HCT116 (cell line): ENCODE measurements at regions not wholly inside any gene's neighbourhood (a gene's known extent, or its start where the extent isn't known, plus 50 kb on each side); places are given as distances from the start of the nearest gene placed in this dataset.

Source experiments
- ATAC-seq: fragments of 200-7000 bp; cut with Tn5 transposase; 2 replicates; pipeline ENCODE4 v1.9.1; 2020; ENCODE audit warnings: mild to moderate bottlenecking, moderate library complexity
- BruUV-seq: library from RNA; stranded (reverse); fragments of 400-500 nt; replicated peaks from 2 replicates; lab custom pipeline; 2021; lab: Mats Ljungman, UMichigan
- CTCF ChIA-PET: fragments of 300-600 bp; sonication (Branson Sonifier 250); formaldehyde crosslinking; loops from one replicate; lab custom pipeline; 2021; ENCODE audit warnings: antibody characterized with exemption; lab: Charles Lee
- POLR2A ChIA-PET: fragments of 300-600, 350-600 bp; sonication (Branson Sonifier 250); formaldehyde crosslinking; loops from one replicate; lab custom pipeline; 2021; ENCODE audit warnings: antibody characterized with exemption; lab: Charles Lee
- RAD21 ChIA-PET, 2 experiments: fragments of 300-600 bp; sonication (Branson Sonifier 250); formaldehyde crosslinking; loops; one replicate each; lab custom pipeline; 2023; ENCODE audit warnings: low total read pairs in 2 of 2; ENCODE audit not compliant: uncharacterized antibody in 2 of 2, unreplicated experiment in 2 of 2, low non-redundant PET in 1 of 2; lab: Charles Lee
- DNase-seq: peaks from one replicate; pipeline ENCODE4 v3.0.0-alpha.2; 2010; ENCODE audit warnings: low read depth, low spot score
- H2AFZ ChIP-seq: fragments of 200-600 bp; shearing (Covaris generic), sonication (generic); 2 replicates; pipeline ENCODE4 v1.6.1; 2017; ENCODE audit warnings: low read depth, mixed run types, mixed read lengths, antibody characterized with exemption, low read length; ENCODE audit not compliant: poor library complexity, severe bottlenecking
- H3K27ac ChIP-seq: 2 replicates; pipeline ENCODE4 v1.5.1; 2012; ENCODE audit warnings: low read depth, low read length
- H3K27me3 ChIP-seq: fragments of 200-600 bp; sonication (generic); 2 replicates; pipeline ENCODE4 v1.6.1; 2016; ENCODE audit warnings: mixed run types, low read length, mixed read lengths; ENCODE audit not compliant: insufficient read depth
- H3K36me3 ChIP-seq, 2 experiments: fragments of 200-500 bp in 1 of 2; fragments of 200-600 bp in 1 of 2; sonication (Bioruptor generic) in 1 of 2; sonication (generic) in 1 of 2; 2 replicates each; pipeline versions ENCODE4 v1.5.1 to v1.6.1; 2014 to 2016; ENCODE audit warnings: low read length in 2 of 2, inconsistent platforms in 1 of 2, mixed read lengths in 1 of 2, mixed run types in 1 of 2; ENCODE audit not compliant: insufficient read depth in 2 of 2, control insufficient read depth in 1 of 2
- H3K4me1 ChIP-seq, 2 experiments: fragments of 200-600 bp in 1 of 2; sonication (generic) in 1 of 2; 2 replicates each; pipeline versions ENCODE4 v1.5.1 to v1.6.1; 2012 to 2017; ENCODE audit warnings: low read length in 2 of 2, inconsistent platforms in 1 of 2, mild to moderate bottlenecking in 1 of 2, mixed read lengths in 1 of 2, mixed run types in 1 of 2, moderate library complexity in 1 of 2; ENCODE audit not compliant: insufficient read depth in 2 of 2, control insufficient read depth in 1 of 2
- H3K4me2 ChIP-seq: fragments of 200-600 bp; sonication (generic); 2 replicates; pipeline ENCODE4 v1.6.1; 2017; ENCODE audit warnings: mixed run types, low read length, mixed read lengths
- H3K4me3 ChIP-seq, 2 experiments: fragments of 200-600 bp in 1 of 2; sonication (generic) in 1 of 2; replicated peaks in 1 of 2; 2 replicates each; pipeline ENCODE4 v1.5.1; 2011 to 2016; ENCODE audit warnings: low read length in 2 of 2, control low read depth in 1 of 2, low read depth in 1 of 2, mild to moderate bottlenecking in 1 of 2, mixed read lengths in 1 of 2, mixed run types in 1 of 2
- H3K79me2 ChIP-seq: fragments of 200-600 bp; sonication (generic); 2 replicates; pipeline ENCODE4 v1.6.1; 2017; ENCODE audit warnings: mild to moderate bottlenecking, mixed run types, low read length, moderate library complexity, mixed read lengths; ENCODE audit not compliant: insufficient read depth
- H3K9ac ChIP-seq: fragments of 200-600 bp; sonication (generic); 2 replicates; pipeline ENCODE4 v1.6.1; 2016; ENCODE audit warnings: low read length, mixed read lengths
- H3K9me2 ChIP-seq: fragments of 200-600 bp; sonication (generic), shearing (Covaris generic); 2 replicates; pipeline ENCODE4 v1.6.1; 2017; ENCODE audit warnings: mixed run types, mild to moderate bottlenecking, moderate library complexity; ENCODE audit not compliant: insufficient read depth
- H3K9me3 ChIP-seq, 2 experiments: fragments of 200-500 bp in 1 of 2; fragments of 200-600 bp in 1 of 2; sonication (Bioruptor generic) in 1 of 2; sonication (generic) in 1 of 2; 2 replicates each; pipeline ENCODE4 v1.6.1; 2014 to 2017; ENCODE audit warnings: low read length in 2 of 2, mixed read lengths in 2 of 2, inconsistent platforms in 1 of 2, low read depth in 1 of 2, mild to moderate bottlenecking in 1 of 2, mixed run types in 1 of 2, moderate library complexity in 1 of 2; ENCODE audit not compliant: control insufficient read depth in 1 of 2, insufficient read depth in 1 of 2
- H4K20me1 ChIP-seq: fragments of 200-600 bp; sonication (generic), shearing (Covaris generic); 2 replicates; pipeline ENCODE4 v1.6.1; 2017; ENCODE audit warnings: mixed run types, mild to moderate bottlenecking, moderate library complexity; ENCODE audit not compliant: insufficient read depth
- ATF3 ChIP-seq: IDR thresholded peaks from 2 replicates; pipeline ENCODE4 v1.6.1; 2012
- FOSL1 ChIP-seq: IDR thresholded peaks from 2 replicates; pipeline ENCODE4 v1.6.1; 2012; ENCODE audit warnings: low read depth
- JUND ChIP-seq: IDR thresholded peaks from 2 replicates; pipeline ENCODE4 v1.6.1; 2012
- MAX ChIP-seq: IDR thresholded peaks from 2 replicates; pipeline ENCODE4 v1.6.1; 2012
- POLR2AphosphoS5 ChIP-seq: IDR thresholded peaks from 2 replicates; pipeline ENCODE4 v1.6.1; 2011; ENCODE audit warnings: mild to moderate bottlenecking, low read depth, low read length, moderate library complexity
- SIN3A ChIP-seq: IDR thresholded peaks from 2 replicates; pipeline ENCODE4 v1.6.1; 2012; ENCODE audit warnings: low read depth
- SP1 ChIP-seq: IDR thresholded peaks from 2 replicates; pipeline ENCODE4 v1.6.1; 2012; ENCODE audit warnings: low read depth
- TCF7L2 ChIP-seq: IDR thresholded peaks from 2 replicates; pipeline ENCODE4 v1.7.0; 2011; ENCODE audit warnings: borderline replicate concordance, inconsistent platforms; ENCODE audit not compliant: insufficient read depth, insufficient read length; ENCODE audit errors: extremely low read depth
- YY1 ChIP-seq: IDR thresholded peaks from 2 replicates; pipeline ENCODE4 v1.6.1; 2011; ENCODE audit warnings: low read length, low read depth, moderate library complexity, mild to moderate bottlenecking; ENCODE audit not compliant: insufficient replicate concordance; ENCODE audit errors: extremely low read depth
- ZFX ChIP-seq: fragments of 450-650 bp; IDR thresholded peaks from 2 replicates; pipeline ENCODE4 v1.6.1; 2017
- intact Hi-C: fragments of 100-400 bp; cut with micrococcal nuclease; formaldehyde crosslinking; loops from 2 replicates; pipeline ENCODE4 v1.10.0; 2022
- TF ChIP-seq, protein P1 (sequence below): IDR thresholded peaks from 2 replicates; pipeline ENCODE4 v1.6.1; 2012; ENCODE audit warnings: low read depth
- TF ChIP-seq, protein P2 (sequence below), 3 experiments: fragments of 200-600 bp in 1 of 3; sonication (generic) in 1 of 3; IDR thresholded peaks in 2 of 3; conservative IDR thresholded peaks in 1 of 3; 2 replicates each; pipeline ENCODE4 v1.5.1; 2012 to 2017; ENCODE audit warnings: low read depth in 2 of 3, low read length in 2 of 3, antibody characterized with exemption in 1 of 3, borderline replicate concordance in 1 of 3, control low read depth in 1 of 3, mild to moderate bottlenecking in 1 of 3, mixed read lengths in 1 of 3, mixed run types in 1 of 3, moderate library complexity in 1 of 3; ENCODE audit not compliant: insufficient read depth in 1 of 3

- H3K9me3 ChIP-seq, result no peaks in the 10 kb centered on the region
- TF ChIP-seq, protein P1, sequence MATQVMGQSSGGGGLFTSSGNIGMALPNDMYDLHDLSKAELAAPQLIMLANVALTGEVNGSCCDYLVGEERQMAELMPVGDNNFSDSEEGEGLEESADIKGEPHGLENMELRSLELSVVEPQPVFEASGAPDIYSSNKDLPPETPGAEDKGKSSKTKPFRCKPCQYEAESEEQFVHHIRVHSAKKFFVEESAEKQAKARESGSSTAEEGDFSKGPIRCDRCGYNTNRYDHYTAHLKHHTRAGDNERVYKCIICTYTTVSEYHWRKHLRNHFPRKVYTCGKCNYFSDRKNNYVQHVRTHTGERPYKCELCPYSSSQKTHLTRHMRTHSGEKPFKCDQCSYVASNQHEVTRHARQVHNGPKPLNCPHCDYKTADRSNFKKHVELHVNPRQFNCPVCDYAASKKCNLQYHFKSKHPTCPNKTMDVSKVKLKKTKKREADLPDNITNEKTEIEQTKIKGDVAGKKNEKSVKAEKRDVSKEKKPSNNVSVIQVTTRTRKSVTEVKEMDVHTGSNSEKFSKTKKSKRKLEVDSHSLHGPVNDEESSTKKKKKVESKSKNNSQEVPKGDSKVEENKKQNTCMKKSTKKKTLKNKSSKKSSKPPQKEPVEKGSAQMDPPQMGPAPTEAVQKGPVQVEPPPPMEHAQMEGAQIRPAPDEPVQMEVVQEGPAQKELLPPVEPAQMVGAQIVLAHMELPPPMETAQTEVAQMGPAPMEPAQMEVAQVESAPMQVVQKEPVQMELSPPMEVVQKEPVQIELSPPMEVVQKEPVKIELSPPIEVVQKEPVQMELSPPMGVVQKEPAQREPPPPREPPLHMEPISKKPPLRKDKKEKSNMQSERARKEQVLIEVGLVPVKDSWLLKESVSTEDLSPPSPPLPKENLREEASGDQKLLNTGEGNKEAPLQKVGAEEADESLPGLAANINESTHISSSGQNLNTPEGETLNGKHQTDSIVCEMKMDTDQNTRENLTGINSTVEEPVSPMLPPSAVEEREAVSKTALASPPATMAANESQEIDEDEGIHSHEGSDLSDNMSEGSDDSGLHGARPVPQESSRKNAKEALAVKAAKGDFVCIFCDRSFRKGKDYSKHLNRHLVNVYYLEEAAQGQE, result no peak
- no peak for TF ChIP-seq TCF7L2
- no peak for TF ChIP-seq SIN3A
- TF ChIP-seq ATF3, result no peak
- TF ChIP-seq MAX, result no peak
- TF ChIP-seq SP1, result no peak
- no peak for TF ChIP-seq FOSL1
- no peak for TF ChIP-seq POLR2AphosphoS5
- TF ChIP-seq YY1, result no peak
- no peak for TF ChIP-seq JUND
- TF ChIP-seq, protein P2, sequence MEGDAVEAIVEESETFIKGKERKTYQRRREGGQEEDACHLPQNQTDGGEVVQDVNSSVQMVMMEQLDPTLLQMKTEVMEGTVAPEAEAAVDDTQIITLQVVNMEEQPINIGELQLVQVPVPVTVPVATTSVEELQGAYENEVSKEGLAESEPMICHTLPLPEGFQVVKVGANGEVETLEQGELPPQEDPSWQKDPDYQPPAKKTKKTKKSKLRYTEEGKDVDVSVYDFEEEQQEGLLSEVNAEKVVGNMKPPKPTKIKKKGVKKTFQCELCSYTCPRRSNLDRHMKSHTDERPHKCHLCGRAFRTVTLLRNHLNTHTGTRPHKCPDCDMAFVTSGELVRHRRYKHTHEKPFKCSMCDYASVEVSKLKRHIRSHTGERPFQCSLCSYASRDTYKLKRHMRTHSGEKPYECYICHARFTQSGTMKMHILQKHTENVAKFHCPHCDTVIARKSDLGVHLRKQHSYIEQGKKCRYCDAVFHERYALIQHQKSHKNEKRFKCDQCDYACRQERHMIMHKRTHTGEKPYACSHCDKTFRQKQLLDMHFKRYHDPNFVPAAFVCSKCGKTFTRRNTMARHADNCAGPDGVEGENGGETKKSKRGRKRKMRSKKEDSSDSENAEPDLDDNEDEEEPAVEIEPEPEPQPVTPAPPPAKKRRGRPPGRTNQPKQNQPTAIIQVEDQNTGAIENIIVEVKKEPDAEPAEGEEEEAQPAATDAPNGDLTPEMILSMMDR (IDR thresholded peaks at IDR 0.05 in 2 of 3, conservative IDR thresholded peaks at IDR 0.05 in 1 of 3; ENCODE audit: borderline replicate concordance in 1 of 3, insufficient read depth in 1 of 3, low read depth in 2 of 3, low read length in 2 of 3), result no peak
- no peak for TF ChIP-seq ZFX
- TF ChIP-seq, all 23 proteins: peak for 0
- no TSS peak for BruUV-seq
- no peak overlapping the region for H3K27ac ChIP-seq
- RAD21 ChIA-PET, result no interaction called here
- POLR2A ChIA-PET, result no interaction called here
- H4K20me1 ChIP-seq, result no peaks in the 10 kb centered on the region
- no peak for ATAC-seq
- no peak overlapping the region for H3K9ac ChIP-seq
- intact Hi-C loops, result no loop called here
- H3K4me2 ChIP-seq, result no peak overlapping the region
- no peaks in the 10 kb centered on the region for H3K4me1 ChIP-seq
- no peak overlapping the region for H3K4me3 ChIP-seq
- CTCF ChIA-PET, result no interaction called here
- no peaks in the 10 kb centered on the region for H3K9me2 ChIP-seq
- no peak for DNase-seq
- H2AFZ ChIP-seq, result no peak overlapping the region
- H3K36me3 ChIP-seq, result no peaks in the 10 kb centered on the region
- no peaks in the 10 kb centered on the region for H3K27me3 ChIP-seq
- H3K79me2 ChIP-seq, result no peaks in the 10 kb centered on the region
Observed at GRCh38 chr6:119960456-119960855, 610.9 kb upstream of the MAN1A1 start.
